NCI-H1417 (cell line): ENCODE measurements at regions not wholly inside any gene's neighbourhood (a gene's known extent, or its start where the extent isn't known, plus 50 kb on each side); places are given as distances from the start of the nearest gene placed in this dataset.

Experiments used
- DNase-seq, 3 experiments: peaks; one replicate each; lab custom pipeline; 2025; lab: John Stamatoyannopoulos, UW

DNA sequence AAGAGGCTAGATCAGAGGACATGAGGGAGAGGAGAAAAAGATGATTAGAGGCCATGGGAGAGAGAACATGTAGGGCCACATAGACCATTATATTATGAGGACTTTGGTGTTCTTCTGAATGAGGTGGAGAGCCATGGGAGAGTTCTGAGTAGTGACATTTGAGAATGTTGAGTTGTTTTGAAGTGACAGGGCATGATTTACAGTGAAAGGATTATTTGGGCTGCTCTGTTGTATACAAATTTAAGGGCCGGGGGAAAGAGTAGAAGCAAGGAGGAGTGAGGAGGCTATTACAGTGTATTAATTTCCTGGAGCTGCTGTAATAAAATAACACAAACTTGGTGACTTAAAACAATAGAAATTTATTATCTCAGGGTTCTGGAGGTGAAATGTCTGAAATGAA is 102.5 kb upstream of the RGS4 start:
- DNase-seq, result peak in 1 of 3 experiments; percentile 27

DNA sequence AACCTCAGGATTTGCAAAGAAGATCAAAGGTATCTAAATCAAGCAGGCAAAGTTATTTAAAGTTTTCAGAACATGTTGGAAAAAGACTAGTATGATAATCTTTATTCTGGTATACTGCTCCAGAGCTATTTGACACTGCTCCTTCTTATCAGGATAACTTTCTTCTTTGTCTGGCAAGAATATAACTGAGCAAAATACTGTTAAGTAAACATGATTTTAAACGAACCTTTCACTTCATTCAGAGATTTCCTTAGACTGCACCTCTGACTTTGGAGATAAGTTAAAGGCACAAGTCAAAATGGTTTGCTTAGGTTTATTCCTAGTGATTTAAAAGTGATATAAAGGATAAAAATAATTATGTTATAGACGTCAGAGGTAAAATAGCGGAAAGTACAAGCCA is 103.9 kb upstream of the CCDC190 start:
- no peak for DNase-seq

DNA sequence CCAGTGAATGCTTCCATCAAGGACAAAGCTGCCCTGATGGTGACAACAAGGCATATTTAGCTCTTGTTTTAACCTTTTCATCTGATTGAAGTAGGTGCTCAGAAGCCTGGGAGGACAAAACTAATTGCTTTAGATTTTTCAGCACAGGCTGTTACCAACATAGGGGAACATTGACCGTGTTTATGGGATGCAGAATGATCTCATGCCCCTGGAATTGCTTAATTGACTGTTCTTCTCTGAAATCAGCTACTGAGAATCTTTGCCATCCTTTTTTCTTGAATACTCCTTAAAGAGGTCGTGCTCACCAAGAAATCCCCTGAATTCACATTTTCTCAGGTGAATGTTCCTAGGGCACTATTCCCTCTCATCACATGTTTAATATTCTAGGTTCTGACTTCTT is 95.9 kb upstream of the CCDC190 start:
- no peak for DNase-seq

DNA sequence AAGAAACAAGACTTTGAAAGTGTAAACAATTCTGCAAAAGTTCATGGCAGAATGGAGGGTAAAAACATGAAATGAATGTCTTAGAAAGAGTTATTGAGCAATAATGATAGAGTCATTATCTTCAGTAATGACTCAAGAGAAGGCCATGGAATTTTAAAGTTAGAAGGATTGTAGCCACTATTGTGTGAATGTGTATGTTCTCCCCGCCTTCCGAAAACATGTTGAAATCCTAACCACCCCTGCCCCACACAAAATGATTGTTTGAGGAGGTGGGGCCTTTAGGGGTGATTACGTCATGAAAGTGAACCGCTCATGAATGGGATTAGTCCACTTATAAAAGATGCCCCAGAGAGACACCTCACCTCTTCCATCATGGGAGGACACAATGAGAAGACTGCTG is 93.8 kb upstream of the CCDC190 start:
- DNase-seq, result no peak

DNA sequence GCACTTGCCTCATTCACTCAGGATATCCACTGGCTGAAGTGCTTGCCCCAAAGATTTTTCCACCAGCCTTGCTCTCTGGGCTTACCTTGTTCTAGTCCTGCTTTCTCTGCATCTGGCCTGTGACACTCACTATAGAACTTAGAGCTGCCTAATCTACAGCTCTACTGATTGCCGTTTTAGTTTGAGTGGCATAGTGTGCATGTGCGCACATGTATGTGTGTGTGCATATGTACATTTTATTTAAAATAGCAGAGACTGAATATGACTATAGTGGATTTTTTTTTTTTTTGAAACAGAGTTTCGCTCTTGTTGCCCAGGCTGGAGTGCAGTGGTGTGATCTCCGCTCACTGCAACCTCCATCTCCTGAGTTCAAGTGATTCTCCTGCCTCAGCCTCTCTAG is 92.0 kb upstream of the CCDC190 start:
- DNase-seq, result no peak

DNA sequence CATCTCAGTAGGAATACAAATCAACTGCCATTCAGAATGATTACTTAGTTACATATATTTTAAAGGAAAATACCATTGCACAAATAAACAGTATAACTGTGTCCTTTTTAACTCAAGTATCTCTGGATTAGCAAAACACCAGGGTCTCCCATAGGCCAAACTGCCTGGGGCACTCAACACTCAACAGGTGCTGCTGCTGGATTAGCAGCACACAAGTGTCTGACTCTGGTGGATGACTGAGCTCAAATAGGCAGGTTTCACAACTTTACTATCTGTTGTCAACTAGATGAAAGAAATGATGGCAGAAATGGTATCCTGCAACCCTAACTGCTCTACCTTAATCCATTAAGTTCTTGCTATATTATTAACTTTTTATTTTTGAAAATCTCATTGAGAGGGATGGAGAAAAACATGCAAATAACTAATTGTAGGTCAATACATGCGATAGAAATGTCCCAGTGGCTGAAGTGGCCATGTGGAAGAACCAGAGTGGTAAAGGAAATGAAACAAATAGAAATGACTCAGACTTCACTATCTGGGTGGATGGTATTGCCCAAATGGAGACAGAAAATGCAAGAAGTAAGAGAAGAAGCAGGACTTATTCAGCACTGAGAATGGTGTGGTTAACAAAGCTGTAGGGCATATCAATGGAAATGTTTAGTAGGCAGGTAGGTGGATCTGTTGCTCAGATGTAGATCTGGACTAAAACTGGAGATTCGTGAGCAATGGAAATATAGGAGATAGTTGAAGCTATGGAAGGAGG is 90.8 kb upstream of the CCDC190 start:
- peak in 1 of 3 experiments; percentile 35 for DNase-seq

DNA sequence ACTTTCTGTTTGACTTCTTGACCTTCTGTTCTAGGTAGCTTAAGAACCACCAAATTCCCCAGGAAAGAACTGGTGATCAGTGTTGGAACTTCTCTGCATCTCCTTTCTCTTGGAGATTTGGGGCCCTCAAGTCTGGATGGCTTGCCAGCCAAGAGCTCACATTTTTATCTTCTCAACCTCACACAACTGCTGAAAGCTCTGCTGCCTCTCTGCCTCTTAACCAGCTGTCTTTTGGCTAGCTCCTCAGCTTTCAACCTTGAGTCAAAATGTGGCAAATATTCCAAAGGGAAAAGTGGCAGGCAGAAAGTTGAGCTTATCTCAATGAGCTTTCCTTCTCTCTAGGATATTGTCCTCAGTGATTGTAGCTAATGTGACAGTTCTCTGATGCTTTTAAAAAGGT is 89.2 kb upstream of the CCDC190 start:
- no peak for DNase-seq

DNA sequence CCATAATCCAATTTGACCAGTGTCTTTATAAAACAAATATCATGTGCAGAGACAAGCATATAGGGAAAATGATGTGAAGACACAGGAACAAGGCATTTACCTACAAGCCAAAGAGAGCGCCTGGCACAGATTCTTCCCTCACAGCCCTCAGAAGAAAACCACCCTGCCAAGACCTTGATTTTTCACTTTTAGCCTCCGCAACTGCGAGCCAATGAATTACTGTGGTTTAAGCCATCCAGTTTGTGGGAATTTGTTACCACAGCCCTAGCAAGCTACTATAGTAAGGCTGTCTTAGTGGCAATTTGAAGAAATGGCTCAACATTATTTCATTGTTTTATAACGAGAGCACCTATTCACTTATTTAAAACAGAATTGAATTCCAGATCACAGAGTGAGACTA is 85.7 kb upstream of the CCDC190 start:
- no peak for DNase-seq

DNA sequence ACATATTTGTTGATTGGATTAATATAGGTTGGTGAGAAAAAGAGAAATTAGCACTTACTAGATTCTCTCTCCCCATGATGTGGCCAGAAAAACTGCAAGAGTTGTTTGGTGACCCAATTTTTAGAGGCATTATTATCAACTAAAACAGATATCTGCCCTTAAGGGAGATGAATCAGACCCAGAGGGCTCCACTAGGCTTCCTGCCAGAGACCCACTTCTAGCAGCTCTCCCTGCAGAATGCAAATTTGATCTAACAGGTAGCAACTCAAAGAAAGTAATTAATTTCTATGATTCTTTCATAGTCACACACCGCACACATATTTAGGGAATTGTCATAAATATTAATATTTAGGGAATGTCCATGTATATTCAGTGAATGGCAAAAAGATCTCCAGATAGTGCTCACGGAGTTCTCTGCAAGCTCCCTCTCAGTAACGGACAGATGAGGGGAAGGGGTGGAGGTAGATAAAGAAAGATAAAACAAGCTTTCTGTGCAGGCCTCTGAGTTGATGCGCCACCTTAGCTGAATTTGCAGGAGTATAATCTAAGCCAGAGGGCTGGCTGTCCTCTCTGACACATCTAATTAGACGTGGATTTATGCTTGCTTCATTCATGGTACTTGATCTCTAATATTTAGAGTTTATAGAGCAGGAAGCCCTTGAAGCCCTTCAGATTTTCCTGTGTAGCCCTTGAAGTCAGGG is 84.1 kb upstream of the CCDC190 start:
- DNase-seq, result peak in 1 of 3 experiments; percentile 60

DNA sequence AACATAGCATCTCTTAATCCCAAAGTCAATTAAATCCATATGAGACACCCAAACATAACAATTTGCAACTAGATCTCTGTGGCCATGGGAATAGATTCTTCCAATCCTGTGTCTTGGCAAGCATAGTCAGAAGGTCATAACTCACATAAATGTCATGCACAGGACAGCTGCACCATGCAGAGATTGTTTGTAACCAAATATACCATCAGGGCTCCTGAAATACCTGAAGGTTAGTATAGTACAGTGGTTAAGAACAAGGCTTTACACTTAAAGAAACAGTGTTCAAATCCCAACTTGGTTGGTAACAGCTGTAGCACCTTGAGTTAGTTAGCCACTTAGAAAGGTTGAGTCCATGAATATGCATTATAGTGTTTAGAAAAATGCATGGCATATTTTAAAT is 82.6 kb upstream of the CCDC190 start:
- DNase-seq, result peak in 2 of 3 experiments; percentile 18 to 66

DNA sequence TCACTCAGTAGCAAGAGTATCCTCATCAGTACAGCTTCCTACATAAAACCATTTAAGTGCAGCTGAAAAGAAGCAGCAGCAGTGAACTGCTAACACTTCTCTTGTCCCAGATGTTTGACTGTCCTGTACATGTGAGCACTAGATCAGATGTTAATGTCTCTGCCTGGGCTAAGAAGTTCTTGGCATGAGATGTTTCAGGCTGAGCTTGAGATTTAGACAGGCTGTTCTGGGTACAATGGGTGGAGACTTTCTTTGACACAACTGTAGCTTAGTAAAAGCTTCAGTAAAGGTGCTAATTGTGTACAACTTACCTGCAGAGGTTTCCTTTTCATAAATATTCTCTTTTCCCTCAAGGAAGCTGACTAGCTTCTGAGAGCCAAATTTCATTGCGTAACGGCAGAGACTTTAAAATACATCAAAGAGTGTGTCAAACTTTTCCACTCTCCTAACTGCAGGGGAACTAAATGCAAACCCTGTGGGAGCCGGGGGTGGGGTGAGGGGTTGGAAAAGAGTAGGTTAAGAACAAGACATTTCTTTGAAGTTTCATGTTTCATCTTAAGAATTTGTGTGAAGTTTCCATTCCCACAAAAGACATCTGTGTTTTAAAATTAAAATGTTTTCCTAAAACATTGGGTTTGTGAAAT is 82.1 kb upstream of the CCDC190 start:
- DNase-seq, result no peak

DNA sequence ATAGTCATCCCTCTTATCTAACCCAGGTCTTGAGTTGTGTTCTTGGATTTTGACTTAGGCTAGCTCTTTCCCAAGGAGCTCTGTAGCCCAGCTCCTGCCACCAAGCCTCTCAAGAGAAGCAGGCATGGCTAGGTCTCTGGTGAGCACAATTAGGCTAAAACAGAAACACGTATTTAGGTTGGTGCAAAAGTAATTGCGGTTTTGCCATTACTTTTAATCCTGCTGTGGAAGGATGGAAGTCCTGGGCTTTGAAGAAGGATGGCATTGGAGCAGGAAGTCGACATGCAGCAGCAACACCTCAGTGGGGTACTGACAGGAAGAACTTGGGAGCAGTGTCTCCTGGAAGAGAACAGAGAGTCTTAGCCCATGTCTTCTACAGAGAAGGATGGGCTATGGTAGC is 80.0 kb upstream of the CCDC190 start:
- DNase-seq, result no peak

DNA sequence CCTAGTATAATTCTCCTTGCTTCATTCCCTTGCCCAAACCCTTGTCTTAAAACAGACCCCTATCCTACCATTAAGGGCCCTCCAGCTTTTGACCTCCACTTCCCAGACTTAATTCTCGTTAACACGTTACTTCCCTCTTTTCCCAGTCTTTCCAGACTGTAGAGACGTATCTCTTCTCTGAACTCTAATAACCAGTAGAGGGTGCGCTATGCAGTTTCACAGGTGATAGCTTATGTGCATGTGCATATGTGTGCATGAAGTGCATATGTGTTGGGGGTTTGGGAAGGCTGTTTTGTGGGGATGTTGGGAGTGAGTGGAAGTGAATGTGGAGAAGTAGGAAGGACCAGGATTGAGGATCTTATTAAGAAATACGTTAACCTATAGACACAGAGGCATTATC is 78.1 kb upstream of the CCDC190 start:
- DNase-seq, result no peak

DNA sequence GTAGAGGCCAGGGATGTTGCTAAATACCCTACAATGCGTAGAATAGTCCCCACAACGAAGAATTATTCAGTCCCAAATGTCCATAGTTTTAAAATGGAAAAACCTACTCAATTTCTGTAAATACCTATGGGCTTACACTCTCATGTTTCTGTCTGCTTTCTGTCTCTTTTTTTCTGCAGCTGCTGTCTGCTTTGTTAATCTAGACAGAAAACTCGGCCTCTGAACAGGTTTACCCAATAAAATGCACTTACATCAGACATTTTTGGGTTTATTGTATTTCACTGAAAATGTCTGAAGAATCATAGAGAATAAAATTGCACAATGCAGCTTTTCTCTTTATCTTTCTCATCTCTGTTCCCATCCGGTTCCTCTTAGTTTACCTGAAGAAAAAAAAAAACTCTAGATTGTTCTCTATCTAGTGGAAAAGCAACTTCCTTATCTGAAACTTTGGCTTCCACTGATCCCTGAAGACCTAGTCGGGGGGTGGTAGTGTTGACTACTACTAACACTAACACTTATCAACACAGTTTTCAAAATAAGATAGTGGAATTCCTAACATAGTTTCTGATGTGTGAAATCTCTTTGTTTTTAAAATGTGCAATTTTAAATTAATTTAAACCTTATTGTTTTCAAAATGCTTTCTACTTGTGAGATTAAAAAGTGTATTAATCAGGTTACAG is 76.9 kb upstream of the CCDC190 start:
- no peak for DNase-seq

DNA sequence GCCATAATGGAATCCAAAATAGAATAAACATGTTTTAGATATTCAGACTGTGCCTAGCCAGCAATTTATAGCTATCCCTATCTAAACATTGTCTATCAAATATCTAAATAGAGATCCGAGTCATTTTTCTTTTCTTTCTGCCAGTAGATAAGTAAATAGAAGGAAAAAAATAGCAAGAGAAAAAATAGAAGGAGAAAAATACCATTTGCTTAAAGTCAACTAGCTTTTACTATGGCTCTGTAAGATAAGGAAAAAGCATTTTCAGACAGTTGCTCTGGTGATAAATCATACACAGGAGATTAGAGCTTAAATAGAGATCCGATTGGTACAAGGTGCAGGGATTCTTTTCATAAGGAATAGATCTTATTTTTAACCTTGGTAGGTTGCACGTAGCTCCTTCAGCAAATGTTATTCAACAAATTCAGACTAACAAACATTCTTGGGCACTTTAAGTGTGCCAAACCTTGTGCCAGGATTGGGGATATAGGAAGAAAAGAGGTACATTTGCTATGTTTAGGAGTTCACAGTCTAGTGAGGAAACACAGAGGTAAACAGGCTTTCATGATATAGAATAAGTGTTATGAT is 70.1 kb upstream of the CCDC190 start:
- no peak for DNase-seq

DNA sequence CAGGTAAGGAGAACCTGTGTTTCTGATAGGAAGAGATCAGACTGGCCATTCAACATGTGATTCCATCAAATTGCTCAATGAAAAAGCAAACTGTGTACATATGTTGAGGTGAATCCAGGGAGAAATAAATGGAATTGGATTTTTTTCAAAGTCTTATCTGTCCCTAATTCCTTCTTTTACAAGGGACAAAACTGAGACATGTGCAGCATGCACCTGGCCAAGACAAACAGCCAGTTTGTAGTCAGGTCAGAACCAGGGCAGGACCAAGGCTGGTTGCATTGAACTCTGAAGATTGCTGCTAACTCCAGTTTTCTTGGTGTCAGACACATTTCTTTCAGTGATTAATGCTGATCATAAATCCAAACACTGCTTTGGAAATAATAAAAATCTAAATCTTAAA is 69.6 kb upstream of the CCDC190 start:
- DNase-seq, result no peak

DNA sequence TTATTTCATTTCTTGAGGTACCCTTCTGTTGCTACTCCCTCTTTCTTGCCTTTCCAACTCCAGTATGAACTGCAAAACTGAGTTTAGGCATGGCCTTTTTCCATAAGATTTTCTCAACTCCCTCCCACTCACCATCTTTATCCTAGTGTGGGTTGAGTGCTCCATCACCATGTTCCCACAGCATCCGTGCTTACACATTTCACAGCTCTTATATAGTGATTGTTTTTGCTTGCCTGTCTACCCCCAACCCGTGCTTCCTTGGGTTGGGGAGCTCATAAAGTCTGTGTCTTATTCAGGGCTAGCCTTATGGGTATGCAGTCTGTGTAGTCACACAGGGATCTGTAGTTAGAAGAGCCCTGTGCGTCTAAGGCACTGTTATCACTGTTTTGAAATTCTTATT is 68.2 kb upstream of the CCDC190 start:
- no peak for DNase-seq

DNA sequence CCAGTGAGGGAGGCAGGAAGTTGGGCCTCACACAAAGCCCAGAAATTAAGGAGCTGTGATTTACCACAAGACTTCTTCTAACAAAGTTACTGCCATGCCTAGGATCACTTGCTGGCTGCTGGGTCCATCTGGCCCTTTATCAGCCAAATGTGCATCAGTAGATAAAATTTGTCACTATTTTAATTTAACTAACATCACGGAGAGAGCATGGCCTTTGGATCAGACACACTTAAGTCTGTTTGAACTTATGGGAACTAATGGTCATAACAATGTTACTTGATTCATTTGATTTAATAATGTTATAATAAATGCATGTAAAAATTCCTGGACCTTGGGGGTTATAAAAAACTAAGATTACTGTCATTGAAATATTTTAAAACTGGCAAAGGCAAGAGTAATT is 67.2 kb upstream of the CCDC190 start:
- DNase-seq, result no peak

DNA sequence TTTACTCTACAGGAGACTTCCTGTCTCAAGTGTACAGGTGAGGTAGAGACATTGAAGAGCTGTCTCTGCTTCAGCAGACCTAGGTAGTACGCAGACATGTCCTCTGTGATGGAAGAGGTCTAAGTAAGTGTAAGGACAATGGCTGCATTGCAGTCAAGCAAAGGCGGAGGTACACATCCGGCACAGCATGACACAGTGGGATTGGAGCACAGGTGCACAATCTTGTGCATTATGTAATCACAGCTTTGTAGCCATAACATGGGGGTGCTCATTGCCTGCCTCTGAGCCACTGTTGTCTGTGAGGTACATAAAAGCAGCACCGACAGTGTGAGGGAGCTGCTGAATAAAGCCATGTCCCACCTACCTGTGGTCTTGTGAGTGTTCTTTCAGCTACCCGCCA is 66.4 kb upstream of the CCDC190 start:
- peak in 1 of 3 experiments; percentile 33 for DNase-seq

DNA sequence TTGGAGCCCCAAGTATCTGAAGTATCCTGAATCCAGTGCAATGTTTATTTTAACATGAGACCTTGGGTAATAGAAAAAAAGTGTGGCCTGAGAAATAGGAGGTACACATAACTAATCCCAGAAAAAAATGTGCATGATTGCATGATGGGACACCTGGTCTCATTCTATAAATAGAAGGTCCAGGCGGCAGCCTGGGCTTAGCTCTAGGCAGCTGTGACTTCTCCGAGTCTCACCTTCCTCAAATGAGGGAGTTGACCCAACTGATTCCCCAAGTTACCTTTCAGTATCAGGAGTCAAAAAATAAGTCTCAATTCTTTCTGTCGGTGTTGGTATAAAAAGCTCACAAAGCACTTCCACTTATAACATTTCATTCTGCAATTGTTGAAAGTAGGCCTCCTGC is 65.9 kb upstream of the CCDC190 start:
- no peak for DNase-seq

DNA sequence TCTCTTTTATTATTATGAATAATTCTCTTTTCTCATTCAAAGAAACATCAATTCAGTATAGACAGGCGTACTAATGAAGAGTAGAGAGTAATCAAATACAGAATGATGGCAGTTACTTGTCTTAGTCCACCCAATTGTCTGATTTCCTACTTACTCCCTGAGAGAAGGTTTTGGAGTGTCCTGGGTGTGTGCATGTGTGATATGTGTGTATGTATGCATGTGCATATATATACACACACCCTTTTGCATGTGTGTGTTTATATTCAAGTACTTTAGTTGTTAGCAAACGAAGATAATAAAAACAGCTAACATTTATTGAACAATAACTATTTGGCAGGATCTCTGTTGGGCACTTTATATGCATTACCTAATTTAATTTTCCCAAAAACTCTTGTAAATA is 63.2 kb upstream of the CCDC190 start:
- no peak for DNase-seq

DNA sequence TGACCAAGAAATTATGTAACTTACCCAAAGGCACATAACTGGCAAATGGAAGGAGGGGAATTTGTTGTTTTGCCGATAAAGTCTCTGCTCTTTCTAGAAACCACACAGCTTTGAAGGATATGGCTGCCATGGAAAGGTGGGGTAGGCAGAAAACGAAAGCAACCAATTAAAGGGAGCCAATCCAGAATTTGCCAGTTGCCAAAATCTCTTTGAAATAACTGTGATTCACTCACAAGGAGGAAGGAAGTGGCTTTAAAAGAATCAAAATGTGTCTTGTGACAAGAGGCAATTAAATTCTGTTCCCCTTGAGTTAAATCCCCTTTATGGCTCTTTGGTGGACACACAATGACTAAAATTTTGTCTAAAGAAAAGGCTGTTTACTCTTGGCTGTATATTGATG is 61.2 kb upstream of the CCDC190 start:
- no peak for DNase-seq
